ENCODE measurements at regions not wholly inside any gene's neighbourhood (a gene's known extent, or its start where the extent isn't known, plus 50 kb on each side); places are given as distances from the start of the nearest gene placed in this dataset.
A peak's percentile ranks its signal among the peaks of the same experiment; 100 is the strongest.

- Mint-ChIP-seq H3K27ac (peak overlapping the region in 1 of 3 experiments; percentile 68; a peak in 1 of 7 replicates), H3K9me3 (peaks cover 16 to 22% of the 10 kb centered on the region in 2 experiments), H3K27me3 (ENCODE audit: low read depth) (no peaks in the 10 kb centered on the region), H3K36me3 (ENCODE audit: insufficient read depth in 1 of 3, low read depth in 3 of 3) (peaks cover 8 to 33% (median 12%) of the 10 kb centered on the region in 3 experiments), H3K4me3 (no peak overlapping the region), H3K4me1 (peaks cover 0 to 10% of the 10 kb centered on the region in 2 experiments)
- Histone ChIP-seq H3K14ac (ENCODE audit: insufficient read depth, low read length) (no peak overlapping the region), H2BK12ac (ENCODE audit: insufficient read length, low read depth, low read length) (no peak overlapping the region), H3T11ph (ENCODE audit: low read length) (no peak overlapping the region), H3K27ac (ENCODE audit: insufficient read length, low read depth, low read length) (no peak overlapping the region), H2AK5ac (ENCODE audit: insufficient read length, low read length) (no peak overlapping the region), H3K23ac (ENCODE audit: insufficient read length, low read depth, low read length) (no peak overlapping the region), H3K4me2 (ENCODE audit: insufficient read depth, insufficient read length, low read length) (no peak overlapping the region), H3K4me1 (ENCODE audit: insufficient read depth, low read length) (no peaks in the 10 kb centered on the region; the same call in 1 of the 2 replicates), H4K20me1 (ENCODE audit: control insufficient read depth, insufficient read depth, insufficient read length) (no peaks in the 10 kb centered on the region), H3K79me1 (ENCODE audit: insufficient read depth, low read depth, low read length, poor library complexity, severe bottlenecking) (no peaks in the 10 kb centered on the region), H2BK15ac (ENCODE audit: low read depth, low read length) (0 out of 2 replicates have a peak overlapping the region, but pooled peaks have one; percentile 24), H3K27me3 (ENCODE audit: insufficient read depth, low read length) (no peaks in the 10 kb centered on the region), H2AFZ (ENCODE audit: low read length) (no peak overlapping the region), H3K4ac (ENCODE audit: low read depth, low read length) (no peak overlapping the region), H4K8ac (replicated peaks; ENCODE audit: insufficient read length, low read depth, low read length) (no peak overlapping the region), H3K18ac (ENCODE audit: insufficient read length, low read depth, low read length) (no peak overlapping the region), H2BK5ac (ENCODE audit: insufficient read length, low read length) (no peak overlapping the region), H4K5ac (ENCODE audit: insufficient read length, low read depth, low read length) (no peak overlapping the region), H3K9ac (ENCODE audit: extremely low read depth, insufficient read length, low read length) (no peak overlapping the region), H3K9me3 (ENCODE audit: control insufficient read depth, low read depth, low read length) (no peaks in the 10 kb centered on the region), H2BK20ac (ENCODE audit: low read depth, low read length, poor library complexity, severe bottlenecking) (no peak overlapping the region), H4K91ac (ENCODE audit: insufficient read length, low read depth, low read length) (no peak overlapping the region), H2BK120ac (ENCODE audit: low read depth, low read length, poor library complexity, severe bottlenecking) (no peak overlapping the region), H3K56ac (ENCODE audit: insufficient read length, low read depth, low read length) (no peak overlapping the region), H3K23me2 (ENCODE audit: insufficient read length, low read depth, low read length, poor library complexity, severe bottlenecking) (no peaks in the 10 kb centered on the region), H3K79me2 (ENCODE audit: insufficient read depth, low read length) (no peaks in the 10 kb centered on the region)
- DNase-seq = no peak
- WGBS (ENCODE audit: extremely low coverage, insufficient read length, low lambda C conversion rate) = no CpG with 5 or more reads among the region's 3 CpGs
- TF ChIP-seq, protein P1, sequence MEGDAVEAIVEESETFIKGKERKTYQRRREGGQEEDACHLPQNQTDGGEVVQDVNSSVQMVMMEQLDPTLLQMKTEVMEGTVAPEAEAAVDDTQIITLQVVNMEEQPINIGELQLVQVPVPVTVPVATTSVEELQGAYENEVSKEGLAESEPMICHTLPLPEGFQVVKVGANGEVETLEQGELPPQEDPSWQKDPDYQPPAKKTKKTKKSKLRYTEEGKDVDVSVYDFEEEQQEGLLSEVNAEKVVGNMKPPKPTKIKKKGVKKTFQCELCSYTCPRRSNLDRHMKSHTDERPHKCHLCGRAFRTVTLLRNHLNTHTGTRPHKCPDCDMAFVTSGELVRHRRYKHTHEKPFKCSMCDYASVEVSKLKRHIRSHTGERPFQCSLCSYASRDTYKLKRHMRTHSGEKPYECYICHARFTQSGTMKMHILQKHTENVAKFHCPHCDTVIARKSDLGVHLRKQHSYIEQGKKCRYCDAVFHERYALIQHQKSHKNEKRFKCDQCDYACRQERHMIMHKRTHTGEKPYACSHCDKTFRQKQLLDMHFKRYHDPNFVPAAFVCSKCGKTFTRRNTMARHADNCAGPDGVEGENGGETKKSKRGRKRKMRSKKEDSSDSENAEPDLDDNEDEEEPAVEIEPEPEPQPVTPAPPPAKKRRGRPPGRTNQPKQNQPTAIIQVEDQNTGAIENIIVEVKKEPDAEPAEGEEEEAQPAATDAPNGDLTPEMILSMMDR (conservative IDR thresholded peaks at IDR 0.05) = no peak
Measured at GRCh38 chr5:85951707-85952210, 666.0 kb upstream of the COX7C start.

Measured in H9 (cell line).